ENCODE measurements at regions not wholly inside any gene's neighbourhood (a gene's known extent, or its start where the extent isn't known, plus 50 kb on each side); places are given as distances from the start of the nearest gene placed in this dataset.
A peak's percentile ranks its signal among the peaks of the same experiment; 100 is the strongest.

DNA sequence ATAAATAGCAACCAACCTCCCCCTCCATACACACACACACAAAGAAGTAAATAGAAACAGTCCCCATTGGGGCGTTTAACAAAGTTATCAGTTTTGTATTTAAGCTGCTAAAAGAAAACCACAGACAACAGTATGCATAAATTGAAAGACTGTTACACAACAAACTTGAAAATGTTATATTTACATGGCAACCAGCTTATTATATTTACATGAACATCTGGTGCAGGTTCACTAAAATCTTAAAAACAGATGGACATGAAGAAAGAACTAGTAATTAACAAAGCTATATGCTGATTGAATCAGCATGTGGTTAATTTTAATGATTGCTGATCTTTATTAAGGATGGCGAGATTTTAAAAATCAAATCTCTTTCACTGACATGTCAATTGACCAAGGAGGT, 384.7 kb downstream of the LRRIQ3 start:
- H3K4me3 ChIP-seq (ENCODE audit: low read depth, low read length), result no peak overlapping the region
- DNase-seq (ENCODE audit: low read depth, low spot score), result no peak
- in situ Hi-C loops (cut with HindIII; ENCODE audit: low sequenced_read_pairs), result no loop called here
- TF ChIP-seq, protein P1, sequence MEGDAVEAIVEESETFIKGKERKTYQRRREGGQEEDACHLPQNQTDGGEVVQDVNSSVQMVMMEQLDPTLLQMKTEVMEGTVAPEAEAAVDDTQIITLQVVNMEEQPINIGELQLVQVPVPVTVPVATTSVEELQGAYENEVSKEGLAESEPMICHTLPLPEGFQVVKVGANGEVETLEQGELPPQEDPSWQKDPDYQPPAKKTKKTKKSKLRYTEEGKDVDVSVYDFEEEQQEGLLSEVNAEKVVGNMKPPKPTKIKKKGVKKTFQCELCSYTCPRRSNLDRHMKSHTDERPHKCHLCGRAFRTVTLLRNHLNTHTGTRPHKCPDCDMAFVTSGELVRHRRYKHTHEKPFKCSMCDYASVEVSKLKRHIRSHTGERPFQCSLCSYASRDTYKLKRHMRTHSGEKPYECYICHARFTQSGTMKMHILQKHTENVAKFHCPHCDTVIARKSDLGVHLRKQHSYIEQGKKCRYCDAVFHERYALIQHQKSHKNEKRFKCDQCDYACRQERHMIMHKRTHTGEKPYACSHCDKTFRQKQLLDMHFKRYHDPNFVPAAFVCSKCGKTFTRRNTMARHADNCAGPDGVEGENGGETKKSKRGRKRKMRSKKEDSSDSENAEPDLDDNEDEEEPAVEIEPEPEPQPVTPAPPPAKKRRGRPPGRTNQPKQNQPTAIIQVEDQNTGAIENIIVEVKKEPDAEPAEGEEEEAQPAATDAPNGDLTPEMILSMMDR (IDR thresholded peaks at IDR 0.05; ENCODE audit: low read depth, low read length), result no peak

DNA sequence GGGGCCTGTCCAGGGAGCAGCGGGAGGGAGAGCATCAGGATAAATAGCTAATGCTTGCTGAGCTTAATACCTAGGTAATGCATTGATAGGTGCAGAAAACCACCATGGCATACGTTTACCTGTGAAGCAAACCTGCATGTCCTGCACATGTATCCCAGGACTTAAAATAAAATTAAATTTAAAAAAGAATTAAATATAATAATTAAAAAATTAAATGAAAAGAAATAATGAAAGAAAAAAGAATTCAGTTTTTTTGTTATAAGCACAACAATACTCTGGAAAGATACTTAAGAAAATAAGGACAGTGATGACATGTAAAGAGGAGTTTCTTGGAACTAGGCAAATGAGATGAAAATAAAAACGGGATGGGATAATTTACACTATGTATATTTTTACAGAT, 386.2 kb downstream of the LRRIQ3 start:
- no peak for DNase-seq (ENCODE audit: low read depth, low spot score)
- in situ Hi-C loops (cut with HindIII; ENCODE audit: low sequenced_read_pairs), result no loop called here
- TF ChIP-seq, protein P1 (IDR thresholded peaks at IDR 0.05; ENCODE audit: low read depth, low read length), result no peak
- no peak overlapping the region for H3K4me3 ChIP-seq (ENCODE audit: low read depth, low read length)

DNA sequence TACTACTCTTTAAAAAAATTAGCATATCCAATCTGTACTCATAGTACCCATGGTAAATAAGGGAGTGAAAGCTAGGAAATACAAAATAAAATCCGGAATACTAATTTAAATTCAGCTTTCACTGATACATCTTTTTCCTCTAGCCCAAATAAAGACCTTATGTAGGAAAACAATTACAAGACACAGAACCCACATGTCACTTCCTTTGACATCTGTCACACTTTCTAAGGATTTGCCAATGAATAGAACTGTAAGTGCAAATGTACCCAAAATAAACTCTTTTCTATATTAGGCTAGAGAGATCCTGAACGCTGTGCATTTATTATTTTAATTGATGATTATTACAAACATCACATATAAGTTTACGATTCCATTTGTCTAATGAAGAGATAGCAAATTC, 393.0 kb downstream of the LRRIQ3 start:
- no peak for DNase-seq (ENCODE audit: low read depth, low spot score)
- H3K4me3 ChIP-seq (ENCODE audit: low read depth, low read length), result no peak overlapping the region
- TF ChIP-seq, protein P1 (IDR thresholded peaks at IDR 0.05; ENCODE audit: low read depth, low read length), result no peak
- in situ Hi-C loops (cut with HindIII; ENCODE audit: low sequenced_read_pairs), result no loop called here

DNA sequence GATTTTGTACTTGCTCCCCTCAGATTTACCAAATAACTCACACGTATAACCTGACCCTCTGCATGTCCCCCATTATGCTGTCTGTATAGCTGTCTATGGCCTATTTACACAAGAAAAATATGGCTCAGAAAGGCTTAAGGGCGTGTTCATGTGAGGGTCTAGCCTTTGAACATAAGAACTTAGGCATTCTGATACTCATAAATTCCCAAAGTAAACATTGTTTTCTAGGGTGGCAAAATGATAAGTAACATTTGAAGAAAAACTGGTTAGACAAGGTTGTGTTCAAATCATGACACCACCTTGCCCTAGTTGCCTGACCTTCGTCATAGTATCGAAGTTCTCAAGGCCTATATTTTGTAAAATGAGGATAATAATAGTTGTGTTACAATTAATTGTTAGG, 394.6 kb downstream of the LRRIQ3 start:
- DNase-seq (ENCODE audit: low read depth, low spot score), result no peak
- H3K4me3 ChIP-seq (ENCODE audit: low read depth, low read length), result no peak overlapping the region
- TF ChIP-seq, protein P1 (IDR thresholded peaks at IDR 0.05; ENCODE audit: low read depth, low read length), result no peak
- in situ Hi-C loops (cut with HindIII; ENCODE audit: low sequenced_read_pairs), result no loop called here

DNA sequence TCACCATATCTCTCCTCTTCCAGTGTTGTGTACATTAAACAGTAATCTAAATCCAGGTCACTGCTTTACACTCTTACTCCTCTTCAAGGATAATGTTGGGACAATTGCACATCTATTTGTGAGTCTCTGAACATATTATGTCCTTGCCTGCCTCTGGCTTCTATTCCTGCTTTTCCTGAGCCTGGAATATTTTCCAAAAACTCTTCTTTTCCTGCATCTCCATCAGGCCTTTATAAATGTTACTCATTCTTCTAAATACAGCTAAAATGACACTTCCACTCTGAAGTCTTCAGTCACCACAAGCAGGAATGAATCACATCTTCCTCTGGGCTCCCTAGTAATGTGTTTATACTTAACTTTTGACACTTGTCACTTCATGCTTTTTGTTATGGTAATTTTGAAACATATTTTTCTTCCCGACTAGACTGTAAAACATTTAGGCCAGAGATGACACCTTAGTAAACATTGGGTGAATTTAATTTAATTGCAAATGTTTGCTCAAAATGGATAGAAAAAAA, 396.0 kb downstream of the LRRIQ3 start:
- in situ Hi-C loops (cut with HindIII; ENCODE audit: low sequenced_read_pairs), result no loop called here
- no peak for DNase-seq (ENCODE audit: low read depth, low spot score)

DNA sequence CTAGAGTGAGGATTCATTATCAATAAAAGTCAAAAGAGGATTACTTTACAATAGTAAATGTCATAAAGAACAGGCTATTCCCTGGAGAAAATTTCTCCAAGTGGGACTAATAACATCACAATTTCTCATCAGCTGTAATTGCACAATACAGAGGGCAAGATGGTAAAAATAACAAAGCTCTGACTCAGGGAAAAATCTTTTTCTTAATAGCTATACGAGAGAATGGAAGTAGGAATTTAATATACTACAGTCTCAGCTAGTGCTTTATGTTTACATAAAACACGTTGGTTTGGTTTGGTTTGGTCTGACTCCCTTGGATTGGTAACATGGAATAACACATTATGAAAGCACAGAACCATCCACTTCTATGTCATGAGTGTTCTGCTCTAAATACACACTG, 397.6 kb downstream of the LRRIQ3 start:
- no peak overlapping the region for H3K4me3 ChIP-seq (ENCODE audit: low read depth, low read length)
- DNase-seq (ENCODE audit: low read depth, low spot score), result peak; percentile 63
- TF ChIP-seq, protein P1 (IDR thresholded peaks at IDR 0.05; ENCODE audit: low read depth, low read length), result no peak
- in situ Hi-C loops (cut with HindIII; ENCODE audit: low sequenced_read_pairs), result no loop called here

More for the DNA sequence above, 396.0 kb downstream of the LRRIQ3 start:
- TF ChIP-seq, protein P1 (IDR thresholded peaks at IDR 0.05; ENCODE audit: low read depth, low read length), result no peak
- H3K4me3 ChIP-seq (ENCODE audit: low read depth, low read length), result no peak overlapping the region

DNA sequence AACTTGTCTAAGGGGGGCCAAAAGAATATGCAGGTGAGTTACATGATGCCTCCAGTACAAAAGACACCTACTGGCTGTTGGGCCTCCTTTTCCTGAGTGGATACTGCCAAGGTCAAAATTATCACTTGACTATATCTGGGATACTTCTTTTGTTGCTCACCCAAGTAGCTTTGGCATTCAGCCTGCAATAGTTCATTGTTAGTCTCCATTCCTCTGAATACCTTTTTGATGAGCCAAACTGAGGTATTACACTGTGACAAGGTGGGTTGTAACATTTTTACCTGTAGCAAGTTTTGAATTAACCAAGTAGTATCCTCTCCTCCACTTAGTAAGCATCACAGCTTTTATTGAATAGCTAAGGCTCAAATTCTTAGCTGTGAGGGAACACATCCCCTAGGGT, 408.0 kb downstream of the LRRIQ3 start:
- no peak overlapping the region for H3K4me3 ChIP-seq (ENCODE audit: low read depth, low read length)
- TF ChIP-seq, protein P1 (IDR thresholded peaks at IDR 0.05; ENCODE audit: low read depth, low read length), result no peak
- DNase-seq (ENCODE audit: low read depth, low spot score), result no peak
- in situ Hi-C loops (cut with HindIII; ENCODE audit: low sequenced_read_pairs), result no loop called here
